Lung (tissue), 11 donors: ENCODE measurements at regions not wholly inside any gene's neighbourhood (a gene's known extent, or its start where the extent isn't known, plus 50 kb on each side); places are given as distances from the start of the nearest gene placed in this dataset.
A peak's percentile ranks its signal among the peaks of the same experiment; 100 is the strongest.

Source experiments
- ATAC-seq: fragments of 200-7000 bp; cut with Tn5 transposase; one replicate; pipeline ENCODE4 v1.9.1; 2020; ENCODE audit warnings: moderate number of reproducible peaks; ENCODE audit not compliant: insufficient read depth, low FRiP score
- DNase-seq, 3 donors: peaks; one replicate each; pipeline ENCODE4 v3.0.0-alpha.2; 2013 to 2017
- H3K27ac ChIP-seq, 2 donors: one replicate each; pipeline ENCODE4 v1.5.1; 2013; ENCODE audit warnings: mild to moderate bottlenecking in 2 of 2, moderate library complexity in 2 of 2, control low read depth in 1 of 2, inconsistent platforms in 1 of 2, low read depth in 1 of 2, low read length in 1 of 2
- H3K27me3 ChIP-seq, 3 donors: one replicate each; pipeline ENCODE4 v1.5.1; 2013; ENCODE audit warnings: low read length in 2 of 3; ENCODE audit not compliant: control insufficient read depth in 3 of 3, insufficient read depth in 3 of 3
- H3K36me3 ChIP-seq, 4 donors: one replicate each; pipeline ENCODE4 v1.5.1; 2013; ENCODE audit warnings: low read length in 4 of 4, mild to moderate bottlenecking in 1 of 4, moderate library complexity in 1 of 4; ENCODE audit not compliant: control insufficient read depth in 4 of 4, insufficient read depth in 4 of 4
- H3K4me1 ChIP-seq, 5 donors: one replicate each; pipeline ENCODE4 v1.5.1; 2013; ENCODE audit warnings: low read length in 5 of 5, mild to moderate bottlenecking in 2 of 5, moderate library complexity in 1 of 5; ENCODE audit not compliant: control insufficient read depth in 5 of 5, insufficient read depth in 5 of 5
- H3K4me3 ChIP-seq: one replicate; pipeline ENCODE4 v1.5.1; 2013; ENCODE audit warnings: mild to moderate bottlenecking, control low read depth, moderate library complexity
- H3K9ac ChIP-seq, 2 donors: one replicate each; pipeline ENCODE4 v1.5.1; 2013; ENCODE audit warnings: low read length in 2 of 2, control low read depth in 1 of 2; ENCODE audit not compliant: insufficient read depth in 1 of 2
- H3K9me3 ChIP-seq, 4 donors: one replicate each; pipeline ENCODE4 v1.5.1; 2013; ENCODE audit warnings: low read length in 3 of 4, mild to moderate bottlenecking in 1 of 4, moderate library complexity in 1 of 4; ENCODE audit not compliant: control insufficient read depth in 4 of 4, insufficient read depth in 3 of 4
- WGBS, 2 donors: extraction: QIAGEN DNeasy Blood & Tissue Kit; methylation state at CpG; one replicate each; pipeline ENCODE4 v1.1.7; 2013; 5-methylcytosine and 5-hydroxymethylcytosine counted together
- TF ChIP-seq, protein P1 (sequence below): IDR thresholded peaks from 2 replicates; pipeline ENCODE4 v1.5.1; 2012; ENCODE audit warnings: mild to moderate bottlenecking; ENCODE audit errors: control extremely low read depth, extremely low read depth
- donor health status: control.
- donor health status: control.
- donor health status: Bipolar disorder and iron deficiency.
- donor health status: healthy.
- donor health status: DM: yes; HTN: yes; CAD: no.

GRCh38 chr17:77375917-77376651 is 235.3 kb downstream of the SEC14L1 start:
- H3K36me3 ChIP-seq = peaks cover 0 to 2% (median 0%) of the 10 kb centered on the region in 4 donors
- WGBS, 2 donors = 34 to 51% methylated on average over 20 of the region's 20 CpGs
- H3K9me3 ChIP-seq = no peaks in the 10 kb centered on the region
- peak overlapping the region in 1 of 2 donors; percentile 96 for H3K27ac ChIP-seq
- TF ChIP-seq, protein P1, sequence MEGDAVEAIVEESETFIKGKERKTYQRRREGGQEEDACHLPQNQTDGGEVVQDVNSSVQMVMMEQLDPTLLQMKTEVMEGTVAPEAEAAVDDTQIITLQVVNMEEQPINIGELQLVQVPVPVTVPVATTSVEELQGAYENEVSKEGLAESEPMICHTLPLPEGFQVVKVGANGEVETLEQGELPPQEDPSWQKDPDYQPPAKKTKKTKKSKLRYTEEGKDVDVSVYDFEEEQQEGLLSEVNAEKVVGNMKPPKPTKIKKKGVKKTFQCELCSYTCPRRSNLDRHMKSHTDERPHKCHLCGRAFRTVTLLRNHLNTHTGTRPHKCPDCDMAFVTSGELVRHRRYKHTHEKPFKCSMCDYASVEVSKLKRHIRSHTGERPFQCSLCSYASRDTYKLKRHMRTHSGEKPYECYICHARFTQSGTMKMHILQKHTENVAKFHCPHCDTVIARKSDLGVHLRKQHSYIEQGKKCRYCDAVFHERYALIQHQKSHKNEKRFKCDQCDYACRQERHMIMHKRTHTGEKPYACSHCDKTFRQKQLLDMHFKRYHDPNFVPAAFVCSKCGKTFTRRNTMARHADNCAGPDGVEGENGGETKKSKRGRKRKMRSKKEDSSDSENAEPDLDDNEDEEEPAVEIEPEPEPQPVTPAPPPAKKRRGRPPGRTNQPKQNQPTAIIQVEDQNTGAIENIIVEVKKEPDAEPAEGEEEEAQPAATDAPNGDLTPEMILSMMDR = no peak
- H3K4me1 ChIP-seq = peaks cover 25 to 84% (median 65%) of the 10 kb centered on the region in 5 donors
- H3K9ac ChIP-seq = peak overlapping the region in 1 of 2 donors; percentile 59
- DNase-seq (peak; percentile 68 to 86 (median 79)), ATAC-seq (no peak)
- H3K4me3 ChIP-seq = no peak overlapping the region
- no peaks in the 10 kb centered on the region for H3K27me3 ChIP-seq

DNA sequence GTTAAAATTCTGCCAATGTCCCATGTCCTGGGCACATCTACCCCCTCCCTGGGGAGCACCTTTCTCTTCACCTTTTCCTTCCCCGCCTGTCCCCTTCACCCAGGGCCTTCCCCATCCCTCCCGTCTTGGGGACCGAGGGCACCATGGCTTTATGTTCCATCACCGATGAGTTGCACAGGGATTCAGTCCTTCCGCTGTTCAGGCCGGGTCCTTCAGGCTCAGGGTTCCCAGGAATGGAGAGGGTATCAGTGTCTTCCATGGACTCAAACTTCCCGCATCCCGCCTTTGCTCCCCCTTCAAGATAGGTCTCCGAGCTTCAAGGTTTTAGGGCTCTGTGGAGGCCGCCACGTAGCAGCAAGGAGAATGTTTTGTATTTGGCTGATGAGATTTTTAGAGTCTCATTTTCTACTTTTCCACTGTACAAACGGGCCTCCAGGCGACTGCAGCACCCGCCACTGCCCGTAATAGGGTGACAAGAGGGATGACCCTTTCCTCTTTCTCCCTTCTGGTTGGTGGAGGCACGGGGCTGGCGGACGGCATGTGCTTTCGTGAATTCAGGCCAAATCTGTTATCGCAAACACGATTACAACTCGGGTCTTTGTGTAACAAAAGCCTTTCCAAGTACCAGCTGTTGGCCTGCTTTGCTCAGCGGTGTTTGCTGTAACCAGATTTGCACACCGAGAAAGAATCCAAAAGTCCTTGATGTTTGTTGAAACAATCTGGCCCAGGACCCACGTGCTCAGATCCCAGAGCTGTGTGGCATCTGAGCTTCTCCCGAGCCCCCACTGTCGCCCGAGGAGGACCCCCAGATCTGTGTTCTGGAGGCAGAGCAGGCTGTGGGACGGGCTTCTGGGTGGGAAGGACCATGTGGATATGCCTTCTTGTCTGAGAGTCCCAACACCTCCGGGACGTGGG is 236.3 kb downstream of the SEC14L1 start:
- no peak for ATAC-seq
- H3K9me3 ChIP-seq = no peaks in the 10 kb centered on the region
- peak overlapping the region; percentile 24 to 96 for H3K27ac ChIP-seq
- TF ChIP-seq, protein P1 = no peak
- peaks cover 25 to 82% (median 66%) of the 10 kb centered on the region in 5 donors for H3K4me1 ChIP-seq
- peak overlapping the region; percentile 52 to 59 for H3K9ac ChIP-seq
- no peak overlapping the region for H3K4me3 ChIP-seq
- 62 to 80% methylated on average over 31 of the region's 31 CpGs for WGBS, 2 donors
- H3K36me3 ChIP-seq = peaks cover 0 to 2% (median 0%) of the 10 kb centered on the region in 4 donors
- DNase-seq = peak; percentile 91 to 98 (median 97)
- H3K27me3 ChIP-seq = no peaks in the 10 kb centered on the region

GRCh38 chr17:77377710-77378235 is 237.0 kb downstream of the SEC14L1 start:
- Histone ChIP-seq H3K9ac (peak overlapping the region; percentile 52 to 59), H3K4me3 (no peak overlapping the region), H3K4me1 (peaks cover 25 to 82% (median 69%) of the 10 kb centered on the region in 5 donors), H3K9me3 (no peaks in the 10 kb centered on the region), H3K27ac (peak overlapping the region in 1 of 2 donors; percentile 26), H3K36me3 (peaks cover 0 to 2% (median 0%) of the 10 kb centered on the region in 4 donors), H3K27me3 (no peaks in the 10 kb centered on the region)
- DNase-seq (no peak), ATAC-seq (no peak)
- TF ChIP-seq, protein P1 = no peak
- WGBS, 2 donors = 75 to 91% methylated on average over 11 of the region's 11 CpGs
